ENCODE measurements at regions not wholly inside any gene's neighbourhood (a gene's known extent, or its start where the extent isn't known, plus 50 kb on each side); places are given as distances from the start of the nearest gene placed in this dataset.
"Not testable (repeated sequence)": the region's sequence is repeated elsewhere in the genome, so short reads cannot be mapped to it uniquely, and the experiment has no call there.

GRCh38 chr5:130817598-130818384, 347.3 kb downstream of the HINT1 start:
- TF ChIP-seq, protein P1, sequence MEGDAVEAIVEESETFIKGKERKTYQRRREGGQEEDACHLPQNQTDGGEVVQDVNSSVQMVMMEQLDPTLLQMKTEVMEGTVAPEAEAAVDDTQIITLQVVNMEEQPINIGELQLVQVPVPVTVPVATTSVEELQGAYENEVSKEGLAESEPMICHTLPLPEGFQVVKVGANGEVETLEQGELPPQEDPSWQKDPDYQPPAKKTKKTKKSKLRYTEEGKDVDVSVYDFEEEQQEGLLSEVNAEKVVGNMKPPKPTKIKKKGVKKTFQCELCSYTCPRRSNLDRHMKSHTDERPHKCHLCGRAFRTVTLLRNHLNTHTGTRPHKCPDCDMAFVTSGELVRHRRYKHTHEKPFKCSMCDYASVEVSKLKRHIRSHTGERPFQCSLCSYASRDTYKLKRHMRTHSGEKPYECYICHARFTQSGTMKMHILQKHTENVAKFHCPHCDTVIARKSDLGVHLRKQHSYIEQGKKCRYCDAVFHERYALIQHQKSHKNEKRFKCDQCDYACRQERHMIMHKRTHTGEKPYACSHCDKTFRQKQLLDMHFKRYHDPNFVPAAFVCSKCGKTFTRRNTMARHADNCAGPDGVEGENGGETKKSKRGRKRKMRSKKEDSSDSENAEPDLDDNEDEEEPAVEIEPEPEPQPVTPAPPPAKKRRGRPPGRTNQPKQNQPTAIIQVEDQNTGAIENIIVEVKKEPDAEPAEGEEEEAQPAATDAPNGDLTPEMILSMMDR (IDR thresholded peaks at IDR 0.05) = not testable (repeated sequence)
- not testable (repeated sequence) for TF ChIP-seq POLR2A (IDR thresholded peaks at IDR 0.05)

All from right lobe of liver (tissue), 4 donors.